ENCODE measurements at regions not wholly inside any gene's neighbourhood (a gene's known extent, or its start where the extent isn't known, plus 50 kb on each side); places are given as distances from the start of the nearest gene placed in this dataset.

- no peaks in the 10 kb centered on the region for H3K36me3 ChIP-seq
- no peak for TF ChIP-seq CTCF (IDR thresholded peaks at IDR 0.05; ENCODE audit: low read depth, low read length)
- H3K9me3 ChIP-seq (ENCODE audit: low read depth), result no peaks in the 10 kb centered on the region
- no peak overlapping the region for H3K27ac ChIP-seq
- no peak overlapping the region for H3K4me3 ChIP-seq
- DNase-seq (ENCODE audit: low read depth in 1 of 2, low spot score in 1 of 2), result no peak
- peaks cover 58% of the 10 kb centered on the region for H3K4me1 ChIP-seq (ENCODE audit: low read depth)
- no peaks in the 10 kb centered on the region for H3K27me3 ChIP-seq
These were observed 55.0 kb upstream of the MACF1 start for GRCh38 chr1:39149509-39149908.

GRCh38 chr1:39150779-39151178 lies 53.7 kb upstream of the MACF1 start:
- no peak for TF ChIP-seq CTCF (IDR thresholded peaks at IDR 0.05; ENCODE audit: low read depth, low read length)
- DNase-seq (ENCODE audit: low read depth in 1 of 2, low spot score in 1 of 2), result no peak
- peaks cover 53% of the 10 kb centered on the region for H3K4me1 ChIP-seq (ENCODE audit: low read depth)

GRCh38 chr1:39151267-39151666 lies 53.2 kb upstream of the MACF1 start:
- Histone ChIP-seq H3K4me1 (ENCODE audit: low read depth) (peaks cover 53% of the 10 kb centered on the region), H3K36me3 (no peaks in the 10 kb centered on the region), H3K27ac (no peak overlapping the region), H3K4me3 (no peak overlapping the region), H3K9me3 (ENCODE audit: low read depth) (no peaks in the 10 kb centered on the region), H3K27me3 (no peaks in the 10 kb centered on the region)
- TF ChIP-seq CTCF (IDR thresholded peaks at IDR 0.05; ENCODE audit: low read depth, low read length), result no peak
- no peak for DNase-seq (ENCODE audit: low read depth in 1 of 2, low spot score in 1 of 2)

More at GRCh38 chr1:39150779-39151178, 53.7 kb upstream of the MACF1 start:
- no peaks in the 10 kb centered on the region for H3K9me3 ChIP-seq (ENCODE audit: low read depth)
- peak overlapping the region; percentile 21 for H3K27ac ChIP-seq
- H3K4me3 ChIP-seq, result no peak overlapping the region
- H3K36me3 ChIP-seq, result no peaks in the 10 kb centered on the region
- no peaks in the 10 kb centered on the region for H3K27me3 ChIP-seq

- DNase-seq (ENCODE audit: low read depth in 1 of 2, low spot score in 1 of 2), result no peak
- Histone ChIP-seq H3K4me1 (ENCODE audit: low read depth) (peaks cover 57% of the 10 kb centered on the region), H3K27ac (peak overlapping the region; percentile 44), H3K27me3 (no peaks in the 10 kb centered on the region), H3K9me3 (ENCODE audit: low read depth) (no peaks in the 10 kb centered on the region), H3K36me3 (no peaks in the 10 kb centered on the region), H3K4me3 (no peak overlapping the region)
- TF ChIP-seq CTCF (IDR thresholded peaks at IDR 0.05; ENCODE audit: low read depth, low read length), result no peak
These were observed 51.6 kb upstream of the MACF1 start for GRCh38 chr1:39152923-39153322.

- no peak for DNase-seq (ENCODE audit: low read depth in 1 of 2, low spot score in 1 of 2)
- H3K9me3 ChIP-seq (ENCODE audit: low read depth), result no peaks in the 10 kb centered on the region
- no peak for TF ChIP-seq CTCF (IDR thresholded peaks at IDR 0.05; ENCODE audit: low read depth, low read length)
- H3K27me3 ChIP-seq, result no peaks in the 10 kb centered on the region
- peaks cover 63% of the 10 kb centered on the region for H3K4me1 ChIP-seq (ENCODE audit: low read depth)
- no peaks in the 10 kb centered on the region for H3K36me3 ChIP-seq
- peak overlapping the region; percentile 59 for H3K27ac ChIP-seq
- no peak overlapping the region for H3K4me3 ChIP-seq
These were observed 50.8 kb upstream of the MACF1 start for GRCh38 chr1:39153684-39154083.
